ENCODE measurements at regions not wholly inside any gene's neighbourhood (a gene's known extent, or its start where the extent isn't known, plus 50 kb on each side); places are given as distances from the start of the nearest gene placed in this dataset.

DNA sequence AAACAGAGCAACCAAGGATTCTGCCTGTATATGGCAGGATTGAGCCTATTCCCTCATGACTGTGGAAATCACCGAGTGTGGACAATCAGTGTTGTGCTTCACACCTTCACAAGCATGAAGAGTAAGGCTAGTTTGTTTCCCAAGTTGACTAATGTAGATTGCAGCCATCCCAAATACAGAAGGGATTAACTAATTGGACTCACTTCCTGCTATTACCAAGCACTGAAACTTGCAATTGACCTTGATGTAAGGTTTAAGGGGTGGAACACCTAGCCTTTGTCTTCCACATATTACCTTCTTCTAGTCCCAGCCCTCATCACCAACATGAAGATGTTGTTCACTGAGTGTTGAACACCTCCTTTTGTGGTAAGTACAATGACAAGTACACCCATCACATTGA is 120.9 kb upstream of the RND3 start:
- TF ChIP-seq, protein P1, sequence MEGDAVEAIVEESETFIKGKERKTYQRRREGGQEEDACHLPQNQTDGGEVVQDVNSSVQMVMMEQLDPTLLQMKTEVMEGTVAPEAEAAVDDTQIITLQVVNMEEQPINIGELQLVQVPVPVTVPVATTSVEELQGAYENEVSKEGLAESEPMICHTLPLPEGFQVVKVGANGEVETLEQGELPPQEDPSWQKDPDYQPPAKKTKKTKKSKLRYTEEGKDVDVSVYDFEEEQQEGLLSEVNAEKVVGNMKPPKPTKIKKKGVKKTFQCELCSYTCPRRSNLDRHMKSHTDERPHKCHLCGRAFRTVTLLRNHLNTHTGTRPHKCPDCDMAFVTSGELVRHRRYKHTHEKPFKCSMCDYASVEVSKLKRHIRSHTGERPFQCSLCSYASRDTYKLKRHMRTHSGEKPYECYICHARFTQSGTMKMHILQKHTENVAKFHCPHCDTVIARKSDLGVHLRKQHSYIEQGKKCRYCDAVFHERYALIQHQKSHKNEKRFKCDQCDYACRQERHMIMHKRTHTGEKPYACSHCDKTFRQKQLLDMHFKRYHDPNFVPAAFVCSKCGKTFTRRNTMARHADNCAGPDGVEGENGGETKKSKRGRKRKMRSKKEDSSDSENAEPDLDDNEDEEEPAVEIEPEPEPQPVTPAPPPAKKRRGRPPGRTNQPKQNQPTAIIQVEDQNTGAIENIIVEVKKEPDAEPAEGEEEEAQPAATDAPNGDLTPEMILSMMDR (IDR thresholded peaks at IDR 0.05): no peak
- no peak for TF ChIP-seq POLR2A (IDR thresholded peaks at IDR 0.05)
